GM18907 (cell line): ENCODE measurements at regions not wholly inside any gene's neighbourhood (a gene's known extent, or its start where the extent isn't known, plus 50 kb on each side); places are given as distances from the start of the nearest gene placed in this dataset.

Experiments
- ATAC-seq: cut with Tn5 transposase; IDR thresholded peaks from one replicate; pipeline ENCODE4 v1.9.1; 2021; ENCODE audit warnings: mild to moderate bottlenecking, moderate library complexity; ENCODE audit not compliant: unreplicated experiment

DNA sequence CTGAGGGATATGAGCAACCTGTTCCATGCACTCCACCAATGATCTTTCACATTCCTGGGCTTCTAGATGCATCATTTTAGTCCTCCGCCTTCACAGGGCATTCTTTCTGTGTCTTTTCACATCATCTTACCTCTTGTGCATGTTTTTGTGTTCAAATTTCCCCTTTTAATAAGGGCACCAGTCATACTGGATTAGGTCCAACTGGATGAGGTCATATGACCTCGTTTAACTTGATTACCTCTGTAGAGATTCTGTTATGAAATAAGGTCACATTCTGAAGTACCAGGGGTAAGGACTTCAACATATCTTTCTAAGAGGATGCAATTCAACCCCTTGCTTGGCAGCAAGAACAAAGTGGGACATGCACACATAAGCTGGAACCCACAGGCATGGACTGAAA, 335.3 kb upstream of the TLE4 start:
- ATAC-seq, result no peak

DNA sequence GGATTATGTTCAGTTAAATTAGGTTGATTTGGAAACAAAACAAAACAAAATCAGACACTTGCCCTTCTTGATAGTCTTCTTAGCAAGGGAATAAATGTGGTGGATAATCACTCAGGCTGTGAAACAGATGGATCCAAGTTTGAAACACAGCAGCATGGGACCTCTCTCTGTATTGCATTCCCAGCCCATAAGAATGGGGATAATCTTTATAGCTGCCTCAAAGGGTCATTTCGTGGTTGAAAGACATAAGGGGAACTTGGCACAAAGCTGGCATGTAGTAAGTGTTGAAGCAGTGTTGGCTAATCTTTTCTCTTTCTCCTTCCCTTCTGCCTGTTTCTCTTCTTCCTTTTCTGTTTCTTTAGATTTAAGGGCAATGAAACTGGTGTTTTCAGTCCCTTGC, 333.9 kb upstream of the TLE4 start:
- ATAC-seq, result no peak

DNA sequence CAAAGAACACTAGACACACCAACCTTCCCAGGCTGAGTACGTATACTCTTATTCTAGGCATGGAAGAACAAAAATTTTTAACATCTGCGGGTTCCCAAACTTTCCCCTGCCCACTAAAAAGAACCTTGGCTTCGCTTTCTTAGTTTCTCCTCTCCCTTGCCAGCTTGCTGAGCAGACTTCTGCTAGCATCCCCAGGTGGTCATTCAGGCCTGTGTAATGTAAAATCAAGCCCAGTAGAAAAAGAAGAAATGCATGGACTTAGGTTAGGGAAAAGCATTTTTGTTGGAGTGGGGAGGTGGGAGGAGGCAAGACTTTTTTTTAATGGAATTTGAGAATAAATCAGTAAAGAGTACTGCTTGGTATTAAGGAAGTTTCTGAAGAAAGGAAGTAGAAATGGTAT, 331.0 kb upstream of the TLE4 start:
- ATAC-seq, result no peak

DNA sequence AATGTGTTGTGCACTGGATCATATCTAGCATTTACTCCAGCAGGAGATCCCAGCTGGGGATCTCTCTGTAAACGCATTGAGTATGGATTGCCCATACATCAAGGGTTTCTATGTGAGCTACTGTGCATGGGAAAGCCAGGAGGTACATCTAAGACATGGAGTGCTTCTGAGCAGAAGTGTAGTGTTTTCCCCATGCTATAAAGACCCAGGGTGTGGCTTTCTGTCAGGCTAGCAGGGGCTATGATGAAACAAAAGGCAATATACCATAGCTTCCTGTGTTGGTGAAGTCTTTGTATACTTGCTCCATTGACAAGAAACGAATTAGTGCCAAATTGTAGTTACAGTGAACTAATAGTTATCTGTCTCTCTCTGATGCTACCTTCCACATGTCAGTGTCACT, 329.3 kb upstream of the TLE4 start:
- no peak for ATAC-seq

DNA sequence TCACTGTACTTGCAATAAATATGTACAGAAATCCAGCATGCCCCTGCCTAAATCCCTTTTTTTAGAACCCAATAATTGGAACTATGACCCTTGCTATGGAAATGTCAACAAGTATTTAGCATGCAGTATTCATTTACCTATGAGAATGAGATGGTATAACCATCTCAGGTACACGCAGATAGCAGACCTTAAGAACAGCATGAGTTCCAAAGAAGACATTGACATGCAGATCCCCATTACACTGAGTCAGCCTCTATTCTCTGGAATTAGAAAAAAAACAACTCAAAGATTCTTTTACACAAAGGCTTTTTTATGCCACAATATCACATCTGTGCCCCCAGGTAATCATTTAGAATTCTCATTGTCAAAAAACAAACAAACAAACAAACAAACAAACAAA, 325.6 kb upstream of the TLE4 start:
- no peak for ATAC-seq

DNA sequence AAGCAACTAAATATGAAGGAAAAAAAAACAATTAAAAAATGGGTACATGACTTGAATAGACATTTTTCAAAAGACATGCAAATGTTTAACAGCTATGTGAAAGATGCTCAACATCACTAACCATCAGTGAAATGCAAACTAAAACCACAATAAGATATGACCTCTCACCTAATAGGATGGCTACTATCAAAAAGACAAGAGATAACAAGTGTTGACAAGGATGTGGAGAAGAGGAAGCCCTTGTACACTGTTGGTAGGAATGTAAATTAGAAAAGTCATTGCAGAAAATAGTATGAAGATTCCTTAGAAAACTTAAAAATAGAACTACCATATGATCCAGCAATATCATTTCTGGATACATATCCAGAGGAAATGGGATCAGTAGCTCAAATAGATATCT, 324.7 kb upstream of the TLE4 start:
- no peak for ATAC-seq

DNA sequence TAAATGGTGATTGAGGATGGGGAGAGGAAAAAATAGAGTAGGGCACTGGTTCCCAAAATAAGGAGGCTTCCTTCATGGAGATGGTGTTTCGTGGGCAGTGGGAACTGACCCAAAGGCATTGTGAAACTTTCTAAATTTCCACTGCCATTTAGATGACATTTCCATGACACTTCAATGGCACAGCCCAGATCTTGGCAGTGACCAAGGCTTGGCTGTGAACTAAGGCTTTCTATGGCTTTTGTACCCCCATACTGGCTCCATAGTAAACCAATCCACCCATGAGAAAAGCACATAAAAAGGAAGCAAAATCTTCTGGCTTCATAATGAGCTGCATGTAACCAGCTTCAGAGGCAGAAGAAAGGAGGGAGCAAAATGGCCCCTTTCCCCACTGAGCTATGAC, 321.0 kb upstream of the TLE4 start:
- no peak for ATAC-seq

DNA sequence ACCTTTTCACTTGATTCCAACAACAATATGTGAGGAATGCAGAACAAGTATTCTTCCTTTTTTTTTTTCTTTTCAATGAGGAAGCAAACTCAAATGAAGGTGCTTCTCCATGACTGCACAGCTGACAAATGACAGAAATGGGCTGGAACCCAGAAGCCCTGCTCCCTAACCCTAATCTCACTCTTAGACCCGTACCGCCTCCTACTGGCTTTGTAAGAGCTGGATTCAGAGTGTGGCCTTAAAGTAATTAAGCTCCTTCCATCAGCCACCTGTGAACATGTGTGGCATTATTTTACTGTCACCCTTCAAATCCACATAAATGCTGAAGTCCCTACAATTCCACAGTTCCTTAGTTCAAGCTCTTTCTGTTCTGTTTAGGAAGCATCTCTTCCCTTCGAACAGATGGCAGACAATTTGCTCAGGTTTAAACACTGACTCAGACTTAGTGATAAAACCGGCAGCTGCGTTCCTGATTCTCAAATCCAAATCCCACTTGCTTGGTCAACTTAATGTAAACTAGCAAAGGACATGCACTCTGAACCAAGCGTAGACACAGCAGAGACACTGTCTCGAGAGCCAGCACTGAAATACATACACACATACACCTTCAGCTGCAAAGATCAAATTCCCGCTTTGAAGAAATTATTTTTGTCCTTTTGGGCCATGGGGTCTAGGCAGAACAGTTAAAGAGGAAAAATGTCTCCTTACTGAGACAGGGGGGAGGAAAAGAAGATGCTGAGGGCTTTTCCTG, 316.7 kb upstream of the TLE4 start:
- ATAC-seq, result no peak

DNA sequence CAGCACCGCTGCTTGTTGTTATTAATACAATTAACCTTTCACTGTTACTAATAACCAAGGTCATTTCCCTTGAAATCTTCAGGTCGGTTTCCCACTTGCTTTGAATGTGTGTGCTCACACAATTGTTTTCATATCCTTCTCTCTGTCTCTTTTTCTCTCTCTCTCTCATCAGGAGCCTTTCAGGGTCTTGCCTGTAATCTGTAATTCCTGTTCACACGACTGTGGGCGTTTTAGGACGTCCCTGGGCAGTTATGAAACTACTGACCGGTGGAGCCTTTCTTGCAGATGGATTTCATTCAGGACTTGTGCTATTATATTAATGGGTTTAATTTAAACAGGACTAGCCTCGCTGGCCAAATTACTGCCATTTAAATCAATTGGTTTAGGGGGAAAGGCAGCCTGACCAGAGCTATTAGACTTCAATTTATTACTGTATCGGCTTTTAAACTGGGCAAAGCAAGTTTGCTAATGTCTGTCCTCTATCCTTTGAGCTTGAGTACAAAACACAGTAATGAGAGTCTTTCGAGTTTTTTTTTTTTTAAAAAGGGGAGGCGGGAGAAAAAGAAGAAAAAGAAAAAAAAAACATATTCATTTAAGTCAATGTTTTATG, 316.0 kb upstream of the TLE4 start:
- ATAC-seq, result no peak

DNA sequence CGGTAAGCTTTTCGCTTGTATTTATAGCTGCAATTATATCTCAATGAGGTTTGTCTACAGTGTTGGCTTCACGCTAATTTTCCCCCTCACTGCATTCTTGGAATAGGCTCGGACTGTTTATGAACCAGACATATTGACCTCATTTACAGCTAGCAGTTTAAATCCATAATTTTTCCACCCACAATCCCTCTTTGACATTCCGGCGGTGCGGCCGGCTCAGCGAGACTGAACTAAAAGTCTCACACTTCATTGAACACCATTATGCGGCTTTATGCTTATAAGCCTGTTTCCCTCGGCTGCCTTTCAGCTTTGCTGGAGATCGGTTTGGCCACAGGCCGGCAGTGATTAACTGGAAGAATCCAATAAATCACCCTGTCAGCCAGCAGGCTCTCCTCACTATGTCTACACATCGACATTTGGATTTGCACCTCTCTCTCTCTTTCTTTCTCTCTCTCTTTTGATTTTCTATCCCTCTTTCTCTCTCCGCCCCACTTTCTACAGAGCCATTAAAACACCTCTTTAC, 315.0 kb upstream of the TLE4 start:
- no peak for ATAC-seq

DNA sequence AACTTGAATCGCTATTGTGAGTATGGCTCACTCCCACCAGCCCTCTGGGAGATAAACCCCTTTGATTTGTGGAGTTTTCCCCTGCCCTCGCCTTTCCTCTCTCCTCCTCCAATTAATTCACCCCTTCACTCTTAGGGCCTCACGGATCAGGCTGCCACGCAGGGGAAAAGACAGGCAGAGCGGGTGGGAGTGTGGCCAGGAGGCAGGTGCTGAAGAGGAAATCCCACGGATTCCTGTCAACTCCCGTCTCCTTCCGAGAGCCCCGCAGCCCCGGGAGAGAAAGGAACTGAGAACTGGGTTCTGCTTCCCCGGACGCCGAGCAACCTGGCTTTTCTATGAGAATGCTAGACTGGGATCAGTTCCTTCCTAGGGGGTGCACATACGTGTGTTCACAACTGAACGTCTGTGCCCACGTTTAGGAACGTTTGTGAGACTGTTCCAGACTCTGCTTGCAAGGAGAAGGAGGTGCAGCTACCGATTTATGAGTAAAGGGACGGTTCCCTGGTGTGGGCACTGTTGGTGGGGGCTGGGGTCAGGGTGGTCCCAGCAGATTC, 314.5 kb upstream of the TLE4 start:
- ATAC-seq, result no peak

DNA sequence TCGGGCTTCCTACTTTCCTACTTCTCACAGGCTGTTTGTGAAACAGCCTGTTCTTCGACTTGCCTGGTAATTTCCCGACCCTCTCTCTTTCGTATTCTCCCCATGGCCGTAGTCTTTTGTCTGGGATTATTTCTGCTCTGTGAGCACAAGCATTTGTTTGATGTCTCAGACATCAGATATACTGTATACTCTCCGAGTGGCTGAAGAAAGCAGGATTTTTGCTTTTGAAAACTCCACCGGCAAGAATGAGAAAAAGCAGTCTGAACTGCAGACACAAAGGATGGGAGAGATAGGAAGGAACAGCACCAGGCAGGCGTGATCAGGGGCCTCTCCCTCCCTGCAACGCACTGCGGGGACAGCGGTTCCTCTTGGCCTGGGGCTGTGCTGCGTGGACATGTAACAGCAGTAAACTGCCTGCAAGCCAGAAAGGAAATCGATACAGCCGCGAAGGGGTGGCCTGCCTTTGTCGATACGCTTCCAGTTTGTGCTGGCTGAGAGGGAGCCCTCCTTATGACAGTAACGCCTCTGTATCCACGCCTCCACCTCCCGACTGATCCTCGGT, 313.9 kb upstream of the TLE4 start:
- no peak for ATAC-seq

DNA sequence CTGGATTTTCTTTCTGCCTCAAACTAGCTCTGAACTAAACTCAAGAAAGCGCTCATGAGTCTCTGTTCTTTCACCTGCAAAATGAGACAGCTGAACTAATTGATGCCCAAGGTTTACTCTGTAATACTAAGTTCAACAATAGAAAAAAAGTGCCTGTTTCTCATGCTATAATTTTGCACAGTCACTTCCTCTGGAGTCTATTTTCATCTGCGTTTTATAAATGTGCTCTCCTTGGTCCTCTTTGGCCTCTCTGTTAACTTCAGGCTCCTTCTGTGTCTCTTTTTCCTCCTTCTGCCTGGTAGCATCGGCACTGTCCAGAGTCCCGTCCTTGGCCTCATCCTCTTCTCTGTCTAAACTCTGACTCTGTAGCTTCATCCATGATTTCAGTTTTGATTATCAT, 311.9 kb upstream of the TLE4 start:
- ATAC-seq, result no peak

DNA sequence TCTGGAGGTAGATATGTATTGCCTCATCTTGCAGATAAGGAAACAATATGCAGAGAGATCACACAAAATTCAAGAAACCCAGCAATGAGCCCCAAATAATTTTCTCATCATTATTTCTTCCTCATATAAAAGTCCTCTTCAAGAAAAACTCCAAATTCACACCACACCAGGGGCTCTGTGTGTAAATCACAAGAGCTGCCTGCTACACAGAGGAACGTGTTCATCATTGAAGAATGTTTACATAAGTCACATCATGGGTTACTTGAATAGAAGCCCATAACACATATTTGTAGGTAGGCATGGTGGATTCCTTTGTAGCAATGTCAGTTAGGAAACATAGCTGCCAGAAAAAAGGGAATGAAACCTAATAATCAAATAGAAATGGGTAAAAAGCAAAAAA, 308.1 kb upstream of the TLE4 start:
- ATAC-seq, result no peak

DNA sequence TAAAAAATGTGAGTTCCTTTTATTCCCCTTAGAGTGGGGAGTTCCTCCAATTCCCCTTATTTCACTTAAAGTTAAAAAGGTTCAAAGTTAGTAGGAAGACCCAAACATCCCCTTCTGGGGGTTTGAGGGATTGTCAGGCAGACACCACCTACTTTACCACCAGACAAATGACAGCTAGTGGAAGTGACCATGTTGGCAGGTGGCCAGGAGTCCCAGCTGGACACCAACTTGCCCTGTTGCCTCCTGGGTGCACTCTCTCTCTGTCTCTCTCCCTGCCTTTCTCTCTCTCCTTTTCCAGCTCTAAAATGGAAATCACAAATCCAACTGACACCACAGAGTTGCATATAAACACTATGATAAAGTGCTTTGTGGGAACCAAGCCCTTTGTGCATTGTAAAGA, 307.7 kb upstream of the TLE4 start:
- ATAC-seq, result no peak

DNA sequence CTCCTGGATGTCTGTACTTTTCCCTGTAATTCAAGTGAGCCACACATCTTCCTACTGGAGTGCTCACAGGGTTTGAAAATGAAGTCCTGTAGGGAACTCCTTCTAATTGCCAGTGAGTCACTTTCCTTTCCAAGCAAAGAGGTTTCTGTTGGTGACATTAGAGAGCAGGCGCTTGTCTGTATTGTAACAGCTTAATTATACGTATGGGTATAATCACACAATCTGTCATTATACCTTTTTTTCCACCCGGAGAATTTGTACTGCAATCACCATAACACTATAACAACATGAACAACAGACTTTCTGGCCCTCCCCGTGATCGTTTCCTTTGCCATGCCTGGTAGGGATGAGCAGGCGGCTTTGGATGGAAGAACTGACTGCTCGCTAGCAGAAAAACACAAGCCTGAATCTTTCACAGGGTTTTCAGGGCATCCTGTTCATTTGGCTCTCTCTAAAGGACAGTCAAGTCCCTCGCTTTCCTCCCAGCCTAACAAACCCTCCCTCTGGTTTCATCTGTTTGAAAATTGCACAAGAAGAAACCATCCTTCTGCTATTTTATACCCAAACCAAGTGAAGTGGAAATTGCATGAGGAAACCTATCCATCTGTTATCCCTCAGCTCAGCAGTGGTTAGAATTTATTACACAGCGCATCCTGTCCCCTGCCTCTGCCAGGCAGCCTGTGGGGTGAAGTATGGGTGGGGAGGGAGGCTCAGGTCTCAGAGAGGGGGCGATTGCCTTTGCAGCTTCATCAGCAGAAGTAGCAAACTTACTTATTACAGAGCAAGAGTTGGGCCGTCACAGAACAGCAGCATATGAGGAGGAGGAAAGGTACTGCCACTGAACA, 307.0 kb upstream of the TLE4 start:
- no peak for ATAC-seq

DNA sequence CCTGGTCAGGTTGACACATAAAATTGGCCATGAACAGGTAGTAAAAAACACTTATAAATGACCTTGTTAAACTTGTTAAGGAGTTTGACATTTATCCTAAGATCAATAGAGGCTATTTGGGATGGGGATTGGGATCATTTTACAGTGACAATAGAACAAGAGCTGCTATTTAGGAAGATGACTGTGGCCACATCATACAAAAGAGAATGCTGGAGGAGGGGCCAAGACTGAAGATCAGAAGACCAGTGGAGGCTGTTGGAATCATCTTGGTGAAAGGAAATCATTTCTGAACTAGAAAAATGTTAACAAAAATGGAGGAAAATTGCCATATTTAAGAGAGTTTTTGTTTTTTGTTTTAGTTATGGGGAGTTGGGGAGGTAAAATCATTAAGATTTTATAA, 304.8 kb upstream of the TLE4 start:
- no peak for ATAC-seq

DNA sequence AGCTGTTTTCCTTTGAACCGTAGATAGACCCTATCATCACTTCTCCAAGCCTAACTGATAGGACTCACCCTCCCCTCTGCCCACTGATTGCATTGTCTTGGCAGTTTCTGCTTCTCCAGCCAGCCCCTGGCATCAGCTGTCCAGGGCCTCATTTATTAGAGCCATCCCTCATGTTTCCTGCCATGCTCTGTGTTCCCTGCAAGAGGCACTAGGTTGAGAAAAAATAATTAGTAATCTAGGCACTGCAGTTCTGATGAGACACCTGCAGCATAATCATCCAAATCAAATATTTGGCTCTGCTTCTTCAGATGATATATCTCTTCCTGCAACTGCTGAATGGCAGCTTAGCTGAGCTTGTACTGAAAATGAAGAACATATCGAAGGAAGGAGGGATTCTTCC, 303.0 kb upstream of the TLE4 start:
- ATAC-seq, result no peak

DNA sequence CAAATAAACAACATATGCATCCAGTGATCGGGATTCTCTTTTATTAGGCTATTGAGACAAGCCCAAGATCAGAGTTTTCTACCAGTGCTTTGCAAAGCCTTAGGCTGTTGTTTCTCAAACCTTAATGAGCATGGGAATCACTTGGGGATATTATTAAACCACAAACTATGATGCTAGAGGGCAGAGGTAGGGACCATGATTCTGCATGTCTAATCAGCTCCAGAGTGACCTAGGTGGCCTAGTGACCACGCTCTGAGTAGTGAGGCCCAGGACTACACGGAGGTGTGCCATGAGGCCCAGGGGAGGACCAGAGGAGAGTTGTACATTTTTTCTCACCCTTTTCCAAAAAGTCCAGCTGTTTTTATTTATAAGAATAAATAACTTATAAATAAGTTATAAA, 298.5 kb upstream of the TLE4 start:
- no peak for ATAC-seq

DNA sequence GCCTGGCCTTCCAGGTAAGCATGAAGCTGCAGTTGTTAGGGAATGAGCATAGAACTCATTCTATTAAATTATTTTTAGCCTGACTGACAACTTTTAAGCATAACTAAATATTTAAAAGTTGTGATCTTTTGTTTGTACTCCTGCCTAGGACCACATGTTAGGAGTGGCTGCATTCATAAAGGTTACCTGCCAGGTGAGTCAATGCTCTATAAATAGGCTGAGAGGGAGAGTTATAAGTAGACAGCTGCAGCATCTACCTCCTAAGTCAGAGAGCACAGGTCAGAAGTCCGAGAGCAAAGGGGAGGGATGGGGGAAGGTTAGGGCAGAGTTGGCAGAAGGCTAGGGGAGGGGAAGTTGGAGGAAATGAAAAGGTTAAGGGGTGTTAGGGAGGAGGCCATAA, 292.4 kb upstream of the TLE4 start:
- ATAC-seq, result no peak

DNA sequence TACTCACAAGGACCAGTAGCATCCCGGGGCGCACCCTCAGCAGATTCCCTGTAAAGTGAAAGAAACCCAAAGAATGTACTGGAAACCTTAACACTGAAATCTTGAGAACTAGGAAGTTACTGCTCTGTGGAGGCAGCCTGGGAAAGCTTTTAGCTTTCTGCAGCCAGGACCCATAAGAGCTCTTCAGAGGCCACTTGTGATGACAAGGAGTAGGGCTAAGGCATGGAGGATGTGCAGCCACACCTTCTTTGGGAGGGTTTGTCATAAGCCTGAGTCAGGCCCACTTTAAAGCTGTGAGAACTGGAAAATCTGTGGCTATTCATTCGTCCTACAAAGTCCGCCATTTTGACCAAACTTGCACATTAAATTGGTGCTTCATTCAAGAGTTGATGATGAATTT, 291.1 kb upstream of the TLE4 start:
- ATAC-seq, result no peak
